ENCODE measurements at regions not wholly inside any gene's neighbourhood (a gene's known extent, or its start where the extent isn't known, plus 50 kb on each side); places are given as distances from the start of the nearest gene placed in this dataset.
"Not testable (repeated sequence)": the region's sequence is repeated elsewhere in the genome, so short reads cannot be mapped to it uniquely, and the experiment has no call there.

- TF ChIP-seq, protein P1, sequence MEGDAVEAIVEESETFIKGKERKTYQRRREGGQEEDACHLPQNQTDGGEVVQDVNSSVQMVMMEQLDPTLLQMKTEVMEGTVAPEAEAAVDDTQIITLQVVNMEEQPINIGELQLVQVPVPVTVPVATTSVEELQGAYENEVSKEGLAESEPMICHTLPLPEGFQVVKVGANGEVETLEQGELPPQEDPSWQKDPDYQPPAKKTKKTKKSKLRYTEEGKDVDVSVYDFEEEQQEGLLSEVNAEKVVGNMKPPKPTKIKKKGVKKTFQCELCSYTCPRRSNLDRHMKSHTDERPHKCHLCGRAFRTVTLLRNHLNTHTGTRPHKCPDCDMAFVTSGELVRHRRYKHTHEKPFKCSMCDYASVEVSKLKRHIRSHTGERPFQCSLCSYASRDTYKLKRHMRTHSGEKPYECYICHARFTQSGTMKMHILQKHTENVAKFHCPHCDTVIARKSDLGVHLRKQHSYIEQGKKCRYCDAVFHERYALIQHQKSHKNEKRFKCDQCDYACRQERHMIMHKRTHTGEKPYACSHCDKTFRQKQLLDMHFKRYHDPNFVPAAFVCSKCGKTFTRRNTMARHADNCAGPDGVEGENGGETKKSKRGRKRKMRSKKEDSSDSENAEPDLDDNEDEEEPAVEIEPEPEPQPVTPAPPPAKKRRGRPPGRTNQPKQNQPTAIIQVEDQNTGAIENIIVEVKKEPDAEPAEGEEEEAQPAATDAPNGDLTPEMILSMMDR (IDR thresholded peaks at IDR 0.05) = not testable (repeated sequence)
- TF ChIP-seq POLR2A (IDR thresholded peaks at IDR 0.05) = not testable (repeated sequence)
Observed at GRCh38 chr13:65273811-65274420, 1956.2 kb downstream of the PCDH9 start.
